ENCODE measurements at regions not wholly inside any gene's neighbourhood (a gene's known extent, or its start where the extent isn't known, plus 50 kb on each side); places are given as distances from the start of the nearest gene placed in this dataset.

DNA sequence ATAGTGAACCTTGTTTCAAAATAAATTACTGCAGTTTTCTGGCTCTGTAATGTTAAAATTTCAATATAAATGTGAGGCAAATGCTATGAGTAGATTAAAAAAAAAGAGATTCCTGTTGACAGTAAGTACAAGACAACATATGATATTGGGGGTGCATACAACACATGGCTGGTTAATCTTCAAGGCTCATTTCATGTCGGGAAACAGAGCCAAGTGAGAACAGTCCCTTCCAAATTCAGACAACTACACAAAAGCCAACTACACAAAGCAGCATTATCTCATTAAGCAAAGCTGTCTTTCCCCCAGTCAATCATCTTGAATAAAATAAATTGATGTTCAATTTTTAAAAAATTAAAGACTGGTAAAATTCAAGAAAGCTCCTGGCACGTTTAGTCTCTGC is 549.2 kb downstream of the CCDC85A start:
- in situ Hi-C loops (cut with MboI; ENCODE audit: low sequenced_read_pairs, unreplicated experiment) = no loop called here
- no peak for TF ChIP-seq CTCF (IDR thresholded peaks at IDR 0.05; ENCODE audit: borderline replicate concordance, control extremely low read depth, extremely low read depth, insufficient read depth, missing control alignments)

GRCh38 chr2:56739413-56739812 is 555.6 kb downstream of the CCDC85A start:
- in situ Hi-C loops (cut with MboI; ENCODE audit: low sequenced_read_pairs, unreplicated experiment) = no loop called here
- DNase-seq (ENCODE audit: low spot score) = no peak
- TF ChIP-seq CTCF (IDR thresholded peaks at IDR 0.05; ENCODE audit: borderline replicate concordance, control extremely low read depth, extremely low read depth, insufficient read depth, missing control alignments) = no peak

More for the DNA sequence above, 549.2 kb downstream of the CCDC85A start:
- no peak for DNase-seq (ENCODE audit: low spot score)

DNA sequence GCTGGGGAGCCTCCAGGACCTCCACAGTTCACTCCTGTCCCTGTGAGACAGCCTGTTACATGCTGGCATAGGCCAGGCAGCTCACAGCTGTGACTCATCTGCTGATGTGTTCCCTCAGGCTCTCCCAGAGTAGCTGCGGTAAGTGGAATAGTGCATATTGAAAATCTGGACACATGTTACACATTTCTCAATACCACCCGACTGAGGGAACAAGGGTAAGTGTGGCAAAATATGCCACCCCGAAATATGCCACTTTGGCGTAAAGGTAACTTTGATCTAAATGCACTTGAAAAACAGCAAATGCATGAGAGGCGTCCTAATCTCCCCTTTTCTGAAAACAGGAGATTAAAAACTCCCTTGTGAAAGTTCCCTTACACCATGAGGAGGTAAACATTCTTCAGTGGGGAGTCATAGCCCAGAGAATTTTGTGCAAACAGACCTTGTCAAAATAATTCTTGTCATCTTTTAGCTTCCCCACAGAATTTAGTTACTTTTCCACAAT is 557.9 kb downstream of the CCDC85A start:
- no peak for TF ChIP-seq CTCF (IDR thresholded peaks at IDR 0.05; ENCODE audit: borderline replicate concordance, control extremely low read depth, extremely low read depth, insufficient read depth, missing control alignments)
- in situ Hi-C loops (cut with MboI; ENCODE audit: low sequenced_read_pairs, unreplicated experiment) = loop anchor here (10.0 kb wide), 1 partner anchor 557 kb away; the partner anchor contains the start of gene CCDC85A
- no peak for DNase-seq (ENCODE audit: low spot score)

DNA sequence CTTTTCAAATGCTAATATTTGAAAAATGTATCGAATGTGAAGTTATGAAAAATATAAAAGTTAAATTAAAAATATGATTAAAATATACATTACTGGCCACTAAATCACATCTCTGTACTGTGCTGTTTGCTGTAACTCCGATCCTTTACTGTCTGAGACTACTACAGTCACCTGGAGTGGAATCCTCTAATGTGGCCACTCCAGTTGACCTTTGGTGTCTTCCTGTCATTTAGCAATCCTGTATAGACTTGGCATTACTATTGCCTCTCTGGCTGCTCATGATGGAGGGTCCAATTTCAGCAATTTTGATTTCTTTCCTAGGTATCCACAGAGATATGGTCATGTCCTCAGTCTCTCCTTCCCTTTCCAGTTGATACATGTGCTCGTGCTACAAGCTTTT is 560.0 kb downstream of the CCDC85A start:
- in situ Hi-C loops (cut with MboI; ENCODE audit: low sequenced_read_pairs, unreplicated experiment) = loop anchor here (10.0 kb wide), 1 partner anchor 559 kb away; the partner anchor contains the start of gene CCDC85A
- DNase-seq (ENCODE audit: low spot score) = no peak
- no peak for TF ChIP-seq CTCF (IDR thresholded peaks at IDR 0.05; ENCODE audit: borderline replicate concordance, control extremely low read depth, extremely low read depth, insufficient read depth, missing control alignments)

DNA sequence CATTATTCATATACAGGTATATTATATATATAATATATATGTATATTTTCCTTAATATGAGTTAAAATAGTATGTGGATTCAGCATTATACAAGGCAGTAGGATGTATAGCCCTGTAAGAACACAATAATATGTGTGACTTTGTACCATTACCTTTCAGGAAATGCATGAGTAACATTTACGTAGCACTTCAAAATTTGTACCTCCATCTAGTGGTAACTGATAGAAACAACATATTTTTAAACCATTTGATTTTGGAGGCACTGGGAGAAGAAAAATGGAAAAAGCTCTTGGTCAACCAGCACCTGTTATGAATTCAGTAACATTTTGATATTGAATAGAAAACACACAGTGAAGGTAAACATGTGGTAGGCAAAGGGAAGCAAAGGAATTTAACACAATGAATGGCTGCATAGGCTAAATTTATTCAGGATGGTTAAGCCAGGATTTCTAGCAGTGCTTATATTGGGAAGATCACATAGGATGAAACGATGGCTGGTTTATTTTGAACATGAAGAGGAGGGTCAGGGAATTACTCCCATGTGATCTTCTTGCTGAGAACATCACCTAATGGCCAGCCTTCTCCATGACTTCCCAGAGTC is 565.5 kb downstream of the CCDC85A start:
- no peak for TF ChIP-seq CTCF (IDR thresholded peaks at IDR 0.05; ENCODE audit: borderline replicate concordance, control extremely low read depth, extremely low read depth, insufficient read depth, missing control alignments)
- in situ Hi-C loops (cut with MboI; ENCODE audit: low sequenced_read_pairs, unreplicated experiment) = loop anchor here (10.0 kb wide), 1 partner anchor 564 kb away; the partner anchor contains the start of gene CCDC85A
- peak; percentile 1 for DNase-seq (ENCODE audit: low spot score)

GRCh38 chr2:56753182-56753581 is 569.4 kb downstream of the CCDC85A start:
- in situ Hi-C loops (cut with MboI; ENCODE audit: low sequenced_read_pairs, unreplicated experiment) = no loop called here

More at GRCh38 chr2:56753182-56753581, 569.4 kb downstream of the CCDC85A start:
- TF ChIP-seq CTCF (IDR thresholded peaks at IDR 0.05; ENCODE audit: borderline replicate concordance, control extremely low read depth, extremely low read depth, insufficient read depth, missing control alignments) = no peak
- DNase-seq (ENCODE audit: low spot score) = peak; percentile 0

Measured in GM13976 (cell line).